Cerebellar cortex (tissue), 1 donor: ENCODE measurements at regions not wholly inside any gene's neighbourhood (a gene's known extent, or its start where the extent isn't known, plus 50 kb on each side); places are given as distances from the start of the nearest gene placed in this dataset.
"Not testable (repeated sequence)": the region's sequence is repeated elsewhere in the genome, so short reads cannot be mapped to it uniquely, and the experiment has no call there.

Experiments
- DNase-seq: peaks from one replicate; pipeline ENCODE4 v3.0.0-alpha.2; 2015; ENCODE audit warnings: low spot score

DNA sequence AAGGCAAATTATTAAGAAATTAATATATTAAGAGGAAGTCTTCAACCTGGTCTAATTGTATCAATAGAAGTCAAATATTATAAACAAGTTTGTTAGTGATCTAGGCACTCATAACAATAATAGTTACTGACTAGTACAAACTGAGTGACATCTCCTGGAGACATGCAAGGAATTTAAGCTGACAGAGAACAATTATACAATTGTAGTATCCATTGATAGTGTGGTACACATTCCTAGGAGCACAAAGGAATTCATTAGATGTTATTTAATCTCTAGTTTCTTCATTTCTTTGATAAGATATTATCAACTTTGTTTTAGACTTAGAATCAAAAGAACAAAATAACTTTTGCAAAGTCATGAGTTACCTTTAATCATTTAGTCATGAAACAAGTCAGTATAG is 1048.6 kb downstream of the PCDH7 start:
- no peak for DNase-seq

DNA sequence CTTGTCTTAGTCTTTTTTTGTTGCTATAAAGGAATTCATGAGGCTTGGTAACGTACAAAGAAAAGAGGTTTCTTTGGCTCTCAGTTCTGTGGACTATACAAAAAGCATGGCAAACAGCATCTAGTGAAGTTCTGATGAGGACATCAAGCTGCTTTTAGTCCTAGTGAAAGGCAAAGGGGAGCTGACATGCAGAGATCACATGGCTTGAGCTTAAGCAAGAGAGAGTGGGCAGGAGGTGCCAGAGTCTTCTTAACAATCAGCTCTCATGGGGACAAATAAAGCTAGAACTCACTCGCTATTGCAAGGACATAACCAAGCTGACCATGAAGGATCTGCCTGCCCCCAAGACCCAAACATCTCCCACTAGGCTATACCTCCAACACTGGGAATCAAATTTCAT is 1063.1 kb downstream of the PCDH7 start:
- DNase-seq, result no peak

DNA sequence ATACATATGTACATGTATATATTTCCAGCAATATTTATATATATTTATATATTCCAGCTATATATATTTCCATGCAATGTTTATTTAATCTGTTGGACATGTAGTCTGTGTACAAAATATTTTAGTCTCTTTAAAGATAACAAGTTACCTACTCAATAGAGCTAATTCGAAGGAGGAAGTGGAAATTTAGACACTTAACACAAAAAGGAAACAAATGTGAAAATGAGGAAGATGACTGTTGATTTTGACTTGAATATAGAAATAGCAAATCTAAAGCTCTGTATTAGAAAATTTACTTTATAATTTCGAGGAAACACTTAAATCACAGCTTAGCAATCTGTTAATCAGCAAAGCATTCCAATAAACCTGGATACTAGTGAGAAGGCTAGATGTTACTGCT is 1064.4 kb downstream of the PCDH7 start:
- no peak for DNase-seq

DNA sequence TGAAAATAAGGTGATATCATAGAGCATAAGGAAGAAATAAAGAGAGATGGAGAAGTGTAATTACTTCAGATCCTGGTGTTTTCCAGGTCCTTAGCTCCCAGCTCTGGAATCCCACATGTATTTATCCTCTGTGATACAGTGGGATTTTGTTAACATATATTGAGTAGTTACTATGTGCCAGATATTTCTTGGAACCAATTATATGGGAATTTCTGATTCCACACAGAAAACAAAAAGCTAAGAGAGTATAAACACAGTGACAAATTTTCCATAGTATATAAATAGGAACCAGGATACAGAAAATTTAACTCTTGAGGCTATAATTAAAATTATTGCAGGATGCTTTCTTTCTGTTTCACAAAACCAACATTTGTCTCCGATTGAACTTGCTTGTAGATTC is 1067.5 kb downstream of the PCDH7 start:
- DNase-seq, result no peak

DNA sequence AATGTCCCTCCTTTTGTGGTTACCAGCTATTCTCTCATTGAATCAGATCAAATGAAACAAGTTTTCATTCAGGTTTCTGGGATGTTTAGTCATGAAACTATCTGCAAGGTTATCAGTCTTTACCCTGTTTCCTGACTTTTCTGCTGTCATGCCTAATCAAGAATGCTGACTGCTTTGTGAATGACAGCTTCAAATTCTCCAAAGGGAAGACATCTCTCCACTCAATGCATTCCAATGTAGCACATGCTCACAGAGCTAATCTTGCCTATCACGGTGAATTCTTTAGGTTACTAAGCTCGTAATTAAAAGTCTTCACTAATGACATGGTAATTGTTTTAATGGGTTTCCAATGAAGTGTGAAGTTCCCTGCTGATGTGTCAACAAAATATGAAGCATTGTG is 1068.5 kb downstream of the PCDH7 start:
- no peak for DNase-seq

DNA sequence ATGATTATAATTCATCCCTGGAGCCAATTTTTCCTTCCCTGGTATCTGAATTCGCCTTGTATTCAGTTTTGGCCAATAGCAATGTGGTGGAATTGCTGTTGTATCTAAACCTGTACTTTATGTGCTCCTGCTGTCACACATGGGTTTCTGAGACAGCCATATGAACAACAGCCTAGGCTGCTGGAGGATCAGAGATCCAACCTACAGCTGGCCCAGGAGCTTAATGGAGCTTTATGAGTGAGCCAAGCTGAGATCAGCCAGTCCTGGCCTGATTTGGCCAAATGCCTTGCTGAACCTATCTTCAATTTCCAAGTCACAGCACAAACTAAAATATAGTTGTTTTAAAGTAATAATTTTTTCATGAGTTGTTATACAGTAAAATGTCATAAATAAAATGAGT is 1071.5 kb downstream of the PCDH7 start:
- DNase-seq, result no peak

DNA sequence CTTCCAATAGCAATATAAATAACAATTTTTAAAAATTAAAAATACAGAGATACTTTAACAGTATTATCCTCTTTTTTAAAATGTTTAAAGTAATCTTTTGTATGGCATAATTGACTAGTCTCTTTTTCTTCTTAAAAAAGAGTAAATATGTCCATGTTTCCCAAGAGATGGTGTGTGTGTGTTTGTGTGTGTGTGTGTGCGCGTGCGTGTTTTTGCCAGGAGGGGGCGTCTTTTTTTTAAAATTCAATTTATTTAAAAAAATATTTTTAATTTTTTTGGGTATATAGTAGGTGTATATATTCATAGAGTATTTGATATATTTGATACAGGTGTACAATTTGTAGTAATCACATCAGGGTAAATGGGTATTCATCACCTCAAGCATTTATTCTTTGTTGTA is 1073.7 kb downstream of the PCDH7 start:
- no peak for DNase-seq

DNA sequence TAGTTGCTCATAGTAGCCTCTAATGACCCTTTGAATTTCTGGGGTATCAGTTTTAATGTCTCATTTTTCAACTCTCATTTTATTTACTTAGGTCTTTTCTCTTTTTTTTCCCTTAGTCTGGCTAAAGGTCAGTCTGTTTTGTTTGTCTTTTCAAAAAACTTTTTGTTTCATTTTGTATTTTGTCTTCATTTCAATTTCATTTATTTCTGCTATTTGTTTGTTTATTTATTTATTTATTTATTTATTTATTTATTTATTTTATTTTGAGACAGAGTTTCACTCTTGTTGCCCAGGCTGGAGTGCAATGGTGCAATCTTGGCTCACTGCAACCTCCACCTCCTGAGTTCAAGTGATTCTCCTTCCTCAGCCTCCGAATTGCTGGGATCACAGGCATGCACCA is 1076.9 kb downstream of the PCDH7 start:
- not testable (repeated sequence) for DNase-seq

DNA sequence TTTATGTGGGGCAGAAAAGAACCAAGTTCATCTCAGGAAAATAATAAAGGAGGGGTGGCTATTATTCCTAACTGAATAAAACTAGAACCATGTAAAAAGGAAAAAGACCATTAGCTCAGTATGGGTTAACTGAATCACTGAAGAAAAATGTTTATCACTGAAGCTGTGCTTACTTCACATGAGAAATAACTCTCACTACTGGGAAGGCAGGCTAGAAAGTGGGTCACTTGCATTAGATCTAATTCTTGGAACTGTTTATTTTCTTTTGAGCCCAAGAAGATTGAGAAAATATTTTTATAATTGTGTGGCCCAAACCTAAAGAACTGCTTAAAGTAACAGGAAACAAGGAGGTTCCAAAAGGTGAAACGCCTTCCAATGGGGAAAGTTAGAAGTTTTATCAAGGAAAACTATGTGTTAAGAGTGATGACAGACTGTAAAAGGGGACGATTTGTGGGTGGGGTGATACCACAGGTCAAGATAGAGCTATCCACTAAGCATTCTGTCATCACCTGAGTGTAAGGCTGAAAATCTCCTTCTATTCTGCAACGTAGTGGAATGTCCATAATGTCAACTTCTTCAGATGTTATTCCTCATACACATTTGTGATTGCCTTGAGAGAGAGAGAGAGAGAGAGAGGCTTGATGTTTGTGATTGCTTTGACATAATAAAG is 1083.5 kb downstream of the PCDH7 start:
- DNase-seq, result no peak

DNA sequence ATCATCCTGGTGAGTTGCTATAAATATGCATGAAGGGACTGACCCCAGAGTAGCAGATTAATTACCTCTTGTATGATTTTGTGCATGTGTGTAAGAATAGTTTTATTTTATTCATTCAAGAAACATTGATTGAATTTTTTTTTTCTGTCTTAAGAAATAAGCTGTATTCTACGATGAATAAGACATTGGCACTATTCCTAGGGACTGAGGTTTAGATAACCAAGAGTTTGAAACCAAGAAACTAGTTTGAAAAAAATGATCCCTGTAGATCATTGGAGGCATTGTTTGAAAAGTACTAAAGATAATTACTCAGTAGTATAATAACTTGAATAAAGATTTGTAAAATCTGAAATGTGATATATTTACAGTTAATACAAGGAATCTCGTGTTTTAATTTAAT is 1086.9 kb downstream of the PCDH7 start:
- DNase-seq, result no peak

DNA sequence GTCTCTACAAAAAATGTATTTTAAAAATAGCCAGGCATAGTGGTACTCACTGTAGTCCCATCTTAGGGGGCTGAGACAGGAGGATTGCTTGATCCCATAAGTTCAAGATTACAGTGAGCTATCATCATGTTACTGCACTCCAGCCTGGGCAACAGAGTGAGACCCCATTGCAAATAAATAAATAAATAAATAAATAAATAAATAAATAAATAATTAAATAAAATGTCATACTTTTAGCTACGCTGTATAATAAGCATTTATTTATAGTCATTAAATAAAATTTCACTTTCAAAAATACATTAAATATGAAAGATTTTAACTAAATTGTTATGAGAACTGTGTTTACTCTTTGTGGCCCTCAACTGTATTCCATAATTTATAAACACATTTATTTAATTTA is 1124.2 kb downstream of the PCDH7 start:
- no peak for DNase-seq

DNA sequence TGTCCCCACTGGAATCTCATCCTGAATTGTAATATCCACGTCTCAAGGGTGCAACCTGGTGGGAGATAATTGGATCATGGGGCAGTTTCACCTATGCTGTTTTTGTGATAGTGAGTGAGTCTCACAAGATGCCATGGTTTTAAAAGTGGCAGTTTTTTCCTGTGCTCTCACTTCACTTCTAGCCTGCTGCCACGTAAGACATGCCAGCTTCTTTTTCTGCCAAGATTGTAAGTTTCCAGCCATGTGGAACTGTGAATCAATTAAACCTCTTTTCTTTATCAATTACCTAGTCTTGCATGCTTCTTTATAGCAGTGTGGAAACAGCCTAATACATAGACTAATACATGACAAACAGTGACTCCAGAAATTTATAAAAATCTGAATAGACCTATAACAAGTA is 1131.8 kb downstream of the PCDH7 start:
- no peak for DNase-seq

DNA sequence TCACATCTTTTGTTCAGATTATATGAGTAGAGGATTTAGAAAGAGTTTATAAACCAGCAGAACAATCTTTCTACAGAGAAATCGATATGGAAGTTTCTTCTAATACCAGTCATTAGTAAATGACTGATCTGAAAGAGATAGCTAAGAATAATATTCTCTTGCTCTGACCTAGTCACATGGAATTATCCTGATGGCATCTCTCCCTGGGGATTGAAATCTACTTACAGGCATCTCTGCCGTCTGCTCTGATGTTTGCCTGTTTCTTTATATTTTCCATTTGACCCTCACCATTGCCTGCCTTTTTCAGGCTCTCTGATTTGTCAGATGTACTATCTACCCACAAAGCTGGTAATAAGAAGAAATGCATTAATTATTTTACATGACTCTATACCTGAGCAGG is 1157.3 kb downstream of the PCDH7 start:
- no peak for DNase-seq

DNA sequence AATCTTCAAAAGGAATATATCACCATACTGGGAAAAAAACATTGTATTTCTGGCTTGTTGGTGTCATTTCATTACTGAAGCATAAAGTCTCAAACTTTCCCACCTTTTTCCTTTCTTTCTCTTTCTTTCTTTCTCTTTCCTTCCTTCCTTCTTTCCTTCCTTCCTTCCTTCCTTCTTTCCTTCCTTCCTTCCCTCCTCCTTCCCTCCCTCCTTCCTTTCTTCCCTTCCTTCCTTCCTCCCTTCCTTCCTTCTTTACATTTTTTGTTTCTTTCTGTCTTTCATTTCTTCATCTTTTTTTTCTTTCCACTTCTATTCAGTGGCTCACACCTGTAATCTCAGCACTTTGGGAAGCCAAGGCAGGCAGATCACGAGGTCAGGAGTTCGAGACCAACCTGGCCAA is 1160.7 kb downstream of the PCDH7 start:
- not testable (repeated sequence) for DNase-seq

DNA sequence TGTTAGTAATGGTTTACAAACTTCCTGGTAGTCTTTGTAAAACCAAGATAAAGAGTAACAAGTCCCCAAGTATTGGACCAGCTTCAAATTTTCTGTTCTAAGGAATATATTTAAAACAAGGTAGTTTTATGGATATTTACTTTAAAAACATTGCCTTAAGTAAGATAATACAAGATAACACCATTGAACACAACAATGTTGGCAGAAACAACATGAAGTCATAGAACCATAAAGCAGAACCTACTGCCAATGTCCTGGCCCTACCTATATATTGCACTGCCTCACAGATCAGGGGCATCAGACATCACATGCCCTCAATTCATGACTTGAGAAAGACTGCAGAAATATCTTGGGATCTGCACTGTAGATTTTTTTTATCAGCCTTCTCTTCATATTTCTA is 1176.2 kb downstream of the PCDH7 start:
- no peak for DNase-seq

DNA sequence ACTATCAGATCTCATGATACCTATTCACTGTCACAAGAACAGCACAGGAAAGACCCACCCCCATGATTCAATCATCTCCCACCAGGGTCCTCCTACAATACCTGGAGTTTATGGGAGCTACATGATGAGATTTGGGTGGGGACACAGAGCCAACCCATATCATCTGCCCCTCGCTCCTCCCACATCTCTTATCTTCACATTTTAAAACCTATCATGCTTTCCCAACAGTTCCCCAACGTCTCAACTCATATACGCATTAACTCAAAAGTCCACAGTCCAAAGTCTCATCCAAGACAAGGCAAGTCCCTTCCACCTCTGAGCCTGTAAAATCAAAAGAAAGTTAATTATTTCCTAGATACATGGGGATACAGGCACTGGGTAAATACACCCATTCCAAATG is 1185.2 kb downstream of the PCDH7 start:
- DNase-seq, result no peak

DNA sequence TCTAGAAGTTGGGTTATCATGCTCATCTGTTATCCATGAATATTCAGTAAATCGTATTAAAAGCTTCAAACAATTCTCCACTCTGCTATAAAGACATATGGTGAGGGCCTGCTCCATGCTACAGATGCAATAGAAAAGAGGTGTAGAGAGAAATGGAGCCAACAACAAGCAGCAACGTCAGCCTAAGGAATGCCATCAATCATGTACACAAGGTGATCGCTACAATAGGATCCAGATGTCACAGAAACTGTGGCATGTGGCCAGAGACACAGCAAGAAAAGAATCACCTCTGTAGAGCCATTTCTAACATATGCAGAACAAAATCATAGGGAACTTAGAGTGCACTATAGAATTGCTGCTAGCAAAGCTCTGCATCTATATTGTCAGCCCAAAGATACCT is 1188.1 kb downstream of the PCDH7 start:
- DNase-seq, result no peak

DNA sequence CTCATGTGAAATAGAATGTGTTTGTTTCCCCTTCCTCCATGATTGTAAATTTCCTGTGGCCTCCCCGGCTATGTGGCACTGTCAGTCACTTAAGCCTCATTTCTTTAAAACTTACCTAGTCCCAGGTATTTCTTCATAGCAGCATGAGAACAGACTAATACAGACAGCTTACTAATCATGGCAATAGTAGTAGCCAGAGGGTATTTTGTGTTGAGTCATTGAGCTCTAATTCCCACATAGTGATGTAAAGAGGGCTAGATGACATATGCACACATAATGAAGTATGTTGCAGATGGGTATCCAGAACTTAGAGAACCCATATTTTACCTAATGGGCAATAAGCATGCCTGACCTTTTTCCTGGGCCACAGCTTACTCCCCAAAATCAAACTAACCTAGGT is 1197.2 kb downstream of the PCDH7 start:
- DNase-seq, result no peak

DNA sequence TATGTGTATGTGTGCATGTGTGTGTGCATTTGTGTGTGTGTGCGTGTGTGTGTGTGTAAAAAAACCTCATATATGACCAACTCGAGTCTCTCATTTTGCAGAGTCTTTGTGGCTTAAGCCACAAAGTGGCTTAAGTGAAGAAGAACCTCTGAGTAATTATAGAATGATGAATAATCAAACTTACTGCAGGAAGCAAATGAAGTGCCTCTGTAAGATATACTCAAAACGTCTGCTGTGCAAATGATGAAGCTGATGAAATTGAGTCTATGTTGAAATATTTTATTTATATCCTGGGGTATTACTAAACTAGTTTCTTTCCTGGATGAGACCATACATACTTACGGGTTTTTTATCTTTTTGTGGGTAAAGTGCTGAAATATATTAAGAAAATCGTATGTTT is 1198.7 kb downstream of the PCDH7 start:
- no peak for DNase-seq

DNA sequence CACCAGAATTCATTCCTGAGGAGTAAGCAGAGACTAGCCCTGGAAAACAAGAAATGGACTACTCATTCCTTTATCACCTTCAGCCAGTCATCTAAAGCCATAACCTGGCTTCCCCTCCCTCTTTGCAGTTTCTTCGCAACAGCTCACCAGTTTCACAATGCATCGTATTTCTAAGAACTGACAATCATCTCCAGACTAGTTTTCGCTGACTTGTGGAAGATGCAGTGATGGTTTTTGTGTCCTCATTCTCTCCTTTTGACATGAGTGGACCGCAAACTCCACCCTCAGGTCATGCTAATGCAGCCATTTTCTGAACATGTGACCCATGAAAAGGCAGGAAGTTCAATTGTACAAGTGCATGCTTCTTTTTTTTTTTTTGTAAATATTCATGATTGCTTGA is 1203.5 kb downstream of the PCDH7 start:
- DNase-seq, result no peak

DNA sequence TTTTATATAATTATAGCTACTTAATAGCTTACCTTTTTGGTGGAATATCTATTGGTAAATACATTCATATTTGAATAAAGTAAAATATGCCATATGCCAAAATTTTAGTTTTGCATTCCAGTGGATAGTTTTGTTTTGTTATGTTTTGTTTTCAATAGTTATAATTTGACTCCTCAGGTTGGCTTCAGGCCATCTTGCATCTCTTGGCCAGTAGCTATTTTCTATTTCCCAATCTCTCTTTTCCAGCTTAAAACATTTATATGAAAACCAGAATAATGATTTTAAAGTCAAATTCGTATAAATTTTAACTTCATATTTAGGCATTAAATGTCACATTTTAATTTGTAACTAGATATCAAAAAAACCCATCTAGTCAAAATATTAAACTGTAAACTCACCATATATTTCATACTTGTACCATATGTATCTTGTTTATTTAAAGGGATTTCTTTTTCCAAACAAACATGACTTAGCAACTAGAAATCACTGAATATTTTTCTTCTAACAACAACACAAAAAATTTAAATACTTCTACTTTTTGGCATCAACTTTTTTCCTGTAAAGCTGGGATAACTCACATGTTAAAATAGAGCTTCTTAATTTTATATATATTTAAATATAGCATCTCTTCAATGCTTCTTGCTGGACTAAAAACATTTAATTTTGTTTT is 1209.6 kb downstream of the PCDH7 start:
- no peak for DNase-seq

DNA sequence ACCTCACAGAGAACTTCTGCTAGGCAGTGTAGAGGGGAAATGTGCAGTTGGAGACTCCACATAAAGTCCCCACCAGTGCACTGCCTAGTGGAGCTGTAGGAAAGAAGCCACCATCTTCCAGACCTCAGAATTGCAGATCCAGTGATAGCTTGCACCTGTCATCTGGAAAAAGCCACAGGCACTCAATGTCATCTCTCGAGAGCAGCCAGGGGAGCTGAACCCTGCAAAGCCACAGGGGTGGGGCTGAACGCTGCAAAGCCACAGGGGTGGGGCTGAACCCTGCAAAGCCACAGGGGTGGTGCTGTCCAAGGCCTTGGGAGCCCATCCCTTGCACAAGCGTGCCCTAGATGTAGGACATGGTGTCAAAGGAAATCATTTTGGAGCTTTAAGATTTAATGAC is 1226.3 kb downstream of the PCDH7 start:
- no peak for DNase-seq

DNA sequence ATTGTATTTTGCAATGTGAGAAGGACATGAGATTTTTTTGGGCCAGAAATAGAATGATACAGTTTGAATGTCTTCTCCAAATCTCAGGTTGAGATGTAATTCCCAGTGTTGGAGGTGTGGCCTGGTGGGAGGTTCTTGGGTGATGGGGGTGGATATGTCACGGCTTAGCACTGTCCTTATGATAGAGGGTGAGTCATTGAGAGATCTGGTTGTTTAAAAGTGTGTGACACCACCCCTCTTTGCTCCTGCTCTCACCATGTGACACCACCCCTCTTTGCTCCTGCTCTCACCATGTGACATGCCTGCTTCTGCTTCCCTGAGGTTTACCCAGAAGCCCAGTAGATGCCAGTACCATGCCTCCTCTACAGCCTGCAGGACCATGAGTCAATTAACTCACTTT is 1226.9 kb downstream of the PCDH7 start:
- DNase-seq, result no peak

DNA sequence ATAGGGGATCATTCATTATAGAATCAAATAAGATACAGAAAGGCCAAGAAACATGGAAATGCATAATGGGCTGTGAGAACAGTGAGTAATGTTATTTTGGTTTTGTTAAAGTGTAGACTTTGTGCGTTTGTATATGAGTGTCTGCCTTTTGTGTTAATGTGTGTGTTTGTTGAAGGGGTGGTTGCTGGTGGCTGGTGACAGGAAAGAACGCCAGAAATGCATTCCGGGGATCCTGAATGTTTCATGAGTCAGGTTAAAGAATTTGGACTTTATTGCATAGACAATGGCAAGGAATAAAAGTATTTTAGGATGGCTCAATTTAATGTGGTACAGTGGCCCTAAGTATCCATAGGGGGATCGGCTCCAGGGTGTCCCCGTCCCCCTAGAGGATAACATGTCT is 1228.9 kb downstream of the PCDH7 start:
- no peak for DNase-seq
